GM12873 (cell line): ENCODE measurements at regions not wholly inside any gene's neighbourhood (a gene's known extent, or its start where the extent isn't known, plus 50 kb on each side); places are given as distances from the start of the nearest gene placed in this dataset.

Source experiments
- TF ChIP-seq, protein P1 (sequence below): IDR thresholded peaks from 2 replicates; pipeline ENCODE4 v1.5.1; 2012; ENCODE audit warnings: low read depth, mild to moderate bottlenecking, moderate library complexity, low read length, control low read depth; ENCODE audit not compliant: insufficient read depth; ENCODE audit errors: missing control alignments

DNA sequence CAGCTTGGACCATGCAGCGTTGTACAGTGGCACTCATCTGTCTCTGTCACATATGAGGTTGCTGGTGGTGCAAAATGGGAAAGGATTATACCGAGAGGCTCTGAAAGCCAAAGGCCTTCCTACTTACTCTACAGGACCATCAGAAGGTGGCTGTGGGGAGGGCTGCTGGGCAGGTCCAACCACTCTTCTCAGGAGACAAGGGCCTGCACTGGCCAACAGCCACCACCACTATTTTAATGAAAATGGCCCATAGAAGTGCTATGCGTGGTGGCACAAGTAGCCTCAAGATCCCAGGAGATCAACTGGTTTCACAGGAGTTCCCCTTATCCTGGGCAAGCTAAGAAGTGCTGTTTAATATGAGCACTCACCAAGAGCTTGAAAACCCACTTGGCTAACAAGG lies 52.3 kb downstream of the MRPL57 start:
- TF ChIP-seq, protein P1, sequence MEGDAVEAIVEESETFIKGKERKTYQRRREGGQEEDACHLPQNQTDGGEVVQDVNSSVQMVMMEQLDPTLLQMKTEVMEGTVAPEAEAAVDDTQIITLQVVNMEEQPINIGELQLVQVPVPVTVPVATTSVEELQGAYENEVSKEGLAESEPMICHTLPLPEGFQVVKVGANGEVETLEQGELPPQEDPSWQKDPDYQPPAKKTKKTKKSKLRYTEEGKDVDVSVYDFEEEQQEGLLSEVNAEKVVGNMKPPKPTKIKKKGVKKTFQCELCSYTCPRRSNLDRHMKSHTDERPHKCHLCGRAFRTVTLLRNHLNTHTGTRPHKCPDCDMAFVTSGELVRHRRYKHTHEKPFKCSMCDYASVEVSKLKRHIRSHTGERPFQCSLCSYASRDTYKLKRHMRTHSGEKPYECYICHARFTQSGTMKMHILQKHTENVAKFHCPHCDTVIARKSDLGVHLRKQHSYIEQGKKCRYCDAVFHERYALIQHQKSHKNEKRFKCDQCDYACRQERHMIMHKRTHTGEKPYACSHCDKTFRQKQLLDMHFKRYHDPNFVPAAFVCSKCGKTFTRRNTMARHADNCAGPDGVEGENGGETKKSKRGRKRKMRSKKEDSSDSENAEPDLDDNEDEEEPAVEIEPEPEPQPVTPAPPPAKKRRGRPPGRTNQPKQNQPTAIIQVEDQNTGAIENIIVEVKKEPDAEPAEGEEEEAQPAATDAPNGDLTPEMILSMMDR, result no peak

DNA sequence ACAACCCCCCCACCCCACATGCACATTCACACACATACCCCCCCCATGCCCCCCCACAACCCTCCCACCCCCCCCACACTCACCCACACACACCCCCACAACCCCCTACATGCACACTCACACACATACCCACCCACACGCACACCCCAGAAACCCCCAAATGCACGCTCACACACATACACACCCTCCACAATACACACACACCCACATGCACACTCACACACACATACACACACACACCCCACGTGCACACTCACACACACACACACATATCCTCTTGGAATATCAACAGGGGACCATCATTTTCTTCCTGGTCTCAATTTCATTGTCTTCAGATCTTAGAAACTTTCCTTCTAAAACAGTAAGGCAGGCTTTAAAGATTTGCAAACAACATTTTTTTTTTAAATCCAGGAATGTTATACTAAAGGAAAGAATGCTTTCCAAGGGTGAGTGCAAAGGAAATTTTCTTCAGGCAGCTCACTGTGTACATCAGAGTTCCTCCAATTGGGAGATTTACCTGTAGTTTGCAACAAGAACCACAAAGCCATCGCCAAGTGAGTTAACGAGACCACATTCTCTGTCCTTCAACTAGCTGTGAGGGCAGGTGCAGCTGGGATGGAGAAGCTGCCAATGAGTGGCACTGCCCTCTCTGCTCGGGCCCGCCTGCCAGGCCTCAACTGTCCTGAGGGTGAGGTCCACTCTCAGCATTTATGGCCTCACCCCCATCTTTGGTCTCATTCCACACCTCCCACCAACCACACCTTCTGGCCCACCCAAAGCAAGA lies 53.0 kb downstream of the MRPL57 start:
- TF ChIP-seq, protein P1, result no peak

DNA sequence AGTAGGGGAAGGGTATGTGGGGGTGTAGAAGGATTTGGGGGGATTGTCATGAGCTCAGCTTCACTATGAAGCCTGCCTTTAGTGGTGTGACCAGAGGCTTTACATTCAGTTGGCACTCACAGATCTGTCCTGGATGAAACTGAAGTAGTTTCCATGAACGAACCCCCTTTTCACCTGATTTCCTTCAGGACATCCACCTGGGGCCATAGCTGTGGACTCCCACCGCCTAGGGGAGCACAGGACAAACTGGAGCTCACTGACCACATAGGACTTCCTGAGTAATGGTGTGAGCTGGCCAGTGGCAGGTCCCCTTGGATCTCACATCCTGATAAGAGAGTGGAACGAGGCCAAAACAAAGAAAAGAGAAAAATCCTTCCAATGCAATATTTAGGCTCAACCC lies 54.1 kb downstream of the MRPL57 start:
- TF ChIP-seq, protein P1, result no peak

DNA sequence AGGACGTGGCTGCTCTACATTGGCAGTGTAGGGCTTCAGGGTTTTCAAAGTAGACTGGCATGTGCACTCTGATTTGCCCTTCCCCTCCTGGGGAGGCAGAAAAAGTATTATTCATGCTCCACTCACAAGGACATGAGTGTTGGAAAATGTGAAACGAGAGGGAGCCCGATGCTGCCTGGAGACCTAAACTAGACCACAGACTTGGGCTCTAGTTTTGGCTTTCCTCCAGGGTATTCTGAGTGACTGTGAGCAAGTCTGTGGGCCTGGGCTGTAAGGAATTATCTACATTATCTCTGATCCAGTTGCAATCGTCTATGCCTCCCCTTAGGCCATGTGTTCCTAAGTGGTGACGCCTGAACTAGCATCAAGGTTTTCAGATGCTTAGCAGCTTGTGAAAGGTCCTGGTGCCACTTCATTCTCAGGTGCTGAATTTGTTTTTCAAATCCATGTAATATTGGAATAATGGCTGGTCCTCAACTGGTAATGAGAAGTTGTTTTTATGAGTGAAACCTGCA lies 55.0 kb downstream of the MRPL57 start:
- TF ChIP-seq, protein P1, result no peak

DNA sequence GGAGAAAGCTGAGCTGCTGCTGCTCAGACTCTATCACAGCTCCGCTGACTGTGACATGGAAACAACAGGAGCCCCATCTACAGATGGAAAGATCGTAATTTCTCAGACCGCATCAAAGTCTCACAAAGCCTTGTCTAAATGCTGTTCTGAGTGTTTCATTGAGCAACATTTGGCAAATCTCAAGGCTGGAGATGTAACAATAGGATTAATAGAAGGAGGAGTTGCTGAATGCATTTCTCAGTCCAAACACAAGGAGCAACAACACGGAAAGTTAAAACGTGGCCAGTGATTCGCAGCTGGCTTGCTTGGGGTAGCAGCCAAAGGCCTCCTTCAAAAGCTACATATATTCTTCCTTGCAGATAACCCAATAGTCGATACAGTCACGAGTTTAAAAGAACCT lies 55.7 kb downstream of the MRPL57 start:
- TF ChIP-seq, protein P1, result no peak

DNA sequence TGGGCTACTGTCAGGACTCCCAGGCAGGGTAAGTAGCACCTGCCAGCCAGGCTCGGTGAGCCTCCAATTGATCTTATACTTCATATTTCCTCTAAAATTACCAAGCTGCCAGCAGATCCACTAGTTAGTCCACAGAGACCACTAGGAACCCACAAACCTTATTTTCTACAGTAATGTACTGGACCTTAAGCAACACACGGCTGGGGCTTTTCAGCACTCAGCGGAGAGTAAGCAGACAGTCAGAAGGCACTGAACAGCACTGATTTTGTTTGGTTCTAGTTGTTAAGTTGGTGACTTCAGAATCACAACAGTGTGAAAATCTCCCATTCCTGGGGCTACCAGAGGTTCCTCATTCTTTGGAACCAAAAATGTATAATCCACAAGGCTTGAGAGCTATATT lies 56.1 kb downstream of the MRPL57 start:
- TF ChIP-seq, protein P1, result no peak

DNA sequence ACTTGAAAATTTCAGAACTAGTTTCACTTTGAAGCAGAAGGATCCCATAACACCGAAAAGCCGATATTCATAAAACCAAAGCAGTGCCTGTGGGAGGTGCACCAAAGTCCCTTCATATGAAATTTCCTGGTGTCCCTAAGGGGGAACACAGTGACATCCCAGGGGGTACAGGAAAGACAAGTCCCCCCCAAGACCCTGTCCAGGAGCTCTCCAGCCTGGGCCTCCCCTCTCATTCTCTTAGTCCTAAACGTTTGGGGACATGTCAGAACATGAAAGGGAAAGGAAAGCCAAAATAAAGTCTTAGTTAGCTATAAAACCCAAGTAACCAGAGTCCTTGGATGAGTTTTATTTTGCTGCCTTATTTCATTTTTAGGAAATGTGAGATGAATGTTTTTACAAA lies 56.6 kb downstream of the MRPL57 start:
- TF ChIP-seq, protein P1, result no peak
